Ishikawa (cell line): ENCODE measurements at regions not wholly inside any gene's neighbourhood (a gene's known extent, or its start where the extent isn't known, plus 50 kb on each side); places are given as distances from the start of the nearest gene placed in this dataset.

Experiments used
- CEBPB ChIP-seq: IDR thresholded peaks from 2 replicates; pipeline ENCODE4 v1.6.1; 2012
- CREB1 ChIP-seq: IDR thresholded peaks from 2 replicates; pipeline ENCODE4 v1.6.1; 2012; ENCODE audit warnings: low read depth
- EP300 ChIP-seq: IDR thresholded peaks from 2 replicates; pipeline ENCODE4 v1.6.1; 2012; ENCODE audit warnings: borderline replicate concordance
- FOXM1 ChIP-seq: IDR thresholded peaks from 2 replicates; pipeline ENCODE4 v1.6.1; 2012; ENCODE audit warnings: low read depth, borderline replicate concordance
- MAX ChIP-seq: IDR thresholded peaks from 2 replicates; pipeline ENCODE4 v1.6.1; 2012
- NFIC ChIP-seq: IDR thresholded peaks from 2 replicates; pipeline ENCODE4 v1.6.1; 2012
- RAD21 ChIP-seq: IDR thresholded peaks from 2 replicates; pipeline ENCODE4 v1.6.1; 2012; ENCODE audit warnings: low read depth
- REST ChIP-seq: IDR thresholded peaks from 2 replicates; pipeline ENCODE4 v1.6.1; 2012; ENCODE audit warnings: low read depth, mild to moderate bottlenecking
- TAF1 ChIP-seq: IDR thresholded peaks from 2 replicates; pipeline ENCODE4 v1.6.1; 2012; ENCODE audit warnings: low read depth, mild to moderate bottlenecking
- TCF12 ChIP-seq: IDR thresholded peaks from 2 replicates; pipeline ENCODE4 v1.6.1; 2012; ENCODE audit warnings: low read depth
- TEAD4 ChIP-seq: IDR thresholded peaks from 2 replicates; pipeline ENCODE4 v1.6.1; 2012
- YY1 ChIP-seq: IDR thresholded peaks from 2 replicates; pipeline ENCODE4 v1.6.1; 2012; ENCODE audit warnings: low read depth

- TF ChIP-seq RAD21 (no peak), REST (no peak), EP300 (no peak), YY1 (no peak), TAF1 (no peak), MAX (no peak), TEAD4 (no peak), NFIC (no peak), CEBPB (no peak), TCF12 (no peak), CREB1 (no peak), FOXM1 (no peak)
These were observed 284.6 kb downstream of the KLF6 start for GRCh38 chr10:3500408-3500856.
